ENCODE measurements at regions not wholly inside any gene's neighbourhood (a gene's known extent, or its start where the extent isn't known, plus 50 kb on each side); places are given as distances from the start of the nearest gene placed in this dataset.
"Not testable (repeated sequence)": the region's sequence is repeated elsewhere in the genome, so short reads cannot be mapped to it uniquely, and the experiment has no call there.

DNA sequence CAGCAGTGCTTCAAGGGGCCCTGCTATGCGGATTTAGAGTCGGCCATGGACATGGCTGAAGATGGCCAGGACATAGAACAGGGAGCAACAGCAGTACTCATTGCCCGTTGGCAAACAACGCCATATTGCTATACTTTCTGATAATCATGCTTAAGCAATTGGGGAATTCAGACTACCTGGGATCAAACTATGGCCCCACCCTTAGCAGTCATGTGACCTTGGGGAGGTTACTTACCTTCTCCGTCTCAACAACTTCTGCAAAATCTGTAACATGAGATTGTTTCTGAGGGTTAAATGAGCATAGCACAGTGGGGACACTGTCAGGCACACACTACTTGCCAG is 62.1 kb upstream of the MSMB start:
- H3K9me3 ChIP-seq (ENCODE audit: control insufficient read depth in 1 of 2, low read length in 2 of 2); H3K36me3 ChIP-seq (ENCODE audit: control insufficient read depth in 1 of 2, insufficient read depth in 2 of 2, low read length in 2 of 2); H3K27ac ChIP-seq (ENCODE audit: low read depth, low read length); H3K4me1 ChIP-seq (ENCODE audit: control insufficient read depth in 1 of 2, insufficient read depth in 2 of 2, low read length in 2 of 2); H3K4me3 ChIP-seq (ENCODE audit: low read depth in 1 of 2, low read length in 2 of 2); H3K9ac ChIP-seq (ENCODE audit: low read depth in 1 of 2, low read length in 2 of 2); H3K27me3 ChIP-seq (ENCODE audit: control insufficient read depth in 1 of 2, insufficient read depth in 2 of 2, low read length in 2 of 2): not testable (repeated sequence)

DNA sequence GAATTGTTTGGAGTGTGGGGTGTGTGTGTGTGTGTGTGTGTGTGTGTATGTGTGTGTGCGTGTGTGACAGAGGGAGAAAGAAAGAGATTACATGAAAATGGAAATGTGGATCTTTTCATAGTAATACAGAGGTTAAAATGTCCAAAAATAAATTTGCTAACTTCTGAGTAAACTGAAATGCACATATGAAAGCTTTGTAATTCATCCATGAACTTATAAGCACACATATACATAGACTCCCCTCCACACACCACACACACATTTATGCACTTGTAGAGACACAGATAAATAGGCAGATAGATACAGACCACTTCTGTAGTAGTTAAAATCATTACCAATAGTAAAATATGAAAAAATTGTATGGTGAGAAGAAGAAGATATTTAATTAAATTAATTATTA is 108.2 kb upstream of the MSMB start:
- H3K4me3 ChIP-seq (ENCODE audit: low read depth in 1 of 2, low read length in 2 of 2); H3K27me3 ChIP-seq (ENCODE audit: control insufficient read depth in 1 of 2, insufficient read depth in 2 of 2, low read length in 2 of 2); H3K36me3 ChIP-seq (ENCODE audit: control insufficient read depth in 1 of 2, insufficient read depth in 2 of 2, low read length in 2 of 2); H3K9me3 ChIP-seq (ENCODE audit: control insufficient read depth in 1 of 2, low read length in 2 of 2); H3K27ac ChIP-seq (ENCODE audit: low read depth, low read length); H3K9ac ChIP-seq (ENCODE audit: low read depth in 1 of 2, low read length in 2 of 2); H3K4me1 ChIP-seq (ENCODE audit: control insufficient read depth in 1 of 2, insufficient read depth in 2 of 2, low read length in 2 of 2): not testable (repeated sequence)

DNA sequence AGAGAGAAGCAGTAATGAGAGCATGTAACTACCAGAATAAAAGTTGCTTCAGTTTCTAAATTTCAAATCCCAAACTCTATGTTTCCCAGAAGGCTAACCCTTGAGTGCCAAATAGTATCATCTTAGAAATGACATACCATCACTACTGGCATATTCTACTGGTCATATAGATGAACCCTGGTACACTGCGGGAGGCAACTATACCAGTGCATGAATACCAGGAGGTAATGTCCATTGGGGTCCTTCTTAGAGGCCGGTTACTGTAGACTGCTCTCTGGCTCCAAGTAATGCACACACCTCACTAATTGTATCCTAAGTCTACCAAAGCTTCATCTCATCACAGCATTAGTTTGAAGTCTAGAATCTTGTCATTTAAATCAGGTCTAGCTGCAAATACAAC is 108.6 kb upstream of the MSMB start:
- not testable (repeated sequence) for H3K9me3 ChIP-seq (ENCODE audit: control insufficient read depth in 1 of 2, low read length in 2 of 2); H3K9ac ChIP-seq (ENCODE audit: low read depth in 1 of 2, low read length in 2 of 2); H3K4me1 ChIP-seq (ENCODE audit: control insufficient read depth in 1 of 2, insufficient read depth in 2 of 2, low read length in 2 of 2)

DNA sequence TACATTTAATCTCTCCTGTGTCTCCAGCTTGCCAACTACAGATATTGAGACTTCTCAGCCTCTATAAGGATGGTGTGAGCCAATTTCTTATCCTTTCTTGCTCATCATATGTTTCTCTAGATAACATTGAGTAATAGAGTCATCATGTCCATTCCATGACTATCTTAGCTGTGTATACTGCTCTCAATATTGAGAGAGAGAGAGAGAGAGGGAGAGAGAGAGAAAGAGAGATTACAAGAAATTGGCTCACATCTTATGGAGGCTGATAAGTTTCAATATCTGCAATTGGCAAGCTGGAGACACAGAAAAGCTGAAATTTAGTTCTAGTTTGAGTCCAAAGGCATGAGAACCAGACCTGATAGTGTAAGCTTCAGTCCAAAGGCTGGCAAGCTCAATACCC is 110.8 kb upstream of the MSMB start:
- not testable (repeated sequence) for H3K27me3 ChIP-seq (ENCODE audit: control insufficient read depth in 1 of 2, insufficient read depth in 2 of 2, low read length in 2 of 2); H3K4me3 ChIP-seq (ENCODE audit: low read depth in 1 of 2, low read length in 2 of 2); H3K27ac ChIP-seq (ENCODE audit: low read depth, low read length); H3K9me3 ChIP-seq (ENCODE audit: control insufficient read depth in 1 of 2, low read length in 2 of 2); H3K9ac ChIP-seq (ENCODE audit: low read depth in 1 of 2, low read length in 2 of 2); H3K4me1 ChIP-seq (ENCODE audit: control insufficient read depth in 1 of 2, insufficient read depth in 2 of 2, low read length in 2 of 2); H3K36me3 ChIP-seq (ENCODE audit: control insufficient read depth in 1 of 2, insufficient read depth in 2 of 2, low read length in 2 of 2)

More for the DNA sequence above, 108.6 kb upstream of the MSMB start:
- not testable (repeated sequence) for H3K4me3 ChIP-seq (ENCODE audit: low read depth in 1 of 2, low read length in 2 of 2); H3K27me3 ChIP-seq (ENCODE audit: control insufficient read depth in 1 of 2, insufficient read depth in 2 of 2, low read length in 2 of 2); H3K36me3 ChIP-seq (ENCODE audit: control insufficient read depth in 1 of 2, insufficient read depth in 2 of 2, low read length in 2 of 2); H3K27ac ChIP-seq (ENCODE audit: low read depth, low read length)

DNA sequence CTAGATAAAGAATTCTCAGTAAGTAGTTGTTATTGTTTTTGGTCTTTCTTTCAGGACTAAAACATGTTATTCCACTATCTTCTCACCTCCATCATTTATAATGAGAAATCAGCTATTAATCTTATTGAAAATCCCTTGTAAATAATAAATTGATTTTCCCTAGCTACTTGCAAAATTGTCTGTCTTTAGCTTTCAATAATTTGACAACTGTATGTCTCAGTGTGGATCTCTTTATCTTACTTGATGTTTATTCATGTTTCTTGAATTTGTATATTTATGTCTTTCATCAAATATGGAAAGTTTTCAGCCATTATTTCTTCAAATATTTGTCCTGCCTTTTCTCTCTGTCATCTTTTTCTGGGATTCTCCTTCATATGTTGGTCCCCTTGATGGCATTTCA is 117.1 kb upstream of the ANTXRL start:
- Histone ChIP-seq H3K4me3 (ENCODE audit: low read depth in 1 of 2, low read length in 2 of 2) (no peak overlapping the region), H3K36me3 (ENCODE audit: control insufficient read depth in 1 of 2, insufficient read depth in 2 of 2, low read length in 2 of 2) (no peaks in the 10 kb centered on the region), H3K9ac (ENCODE audit: low read depth in 1 of 2, low read length in 2 of 2) (no peak overlapping the region), H3K4me1 (ENCODE audit: control insufficient read depth in 1 of 2, insufficient read depth in 2 of 2, low read length in 2 of 2) (peaks cover 0 to 6% of the 10 kb centered on the region in 2 donors), H3K27ac (ENCODE audit: low read depth, low read length) (no peak overlapping the region), H3K27me3 (ENCODE audit: control insufficient read depth in 1 of 2, insufficient read depth in 2 of 2, low read length in 2 of 2) (peaks cover 0 to 3% of the 10 kb centered on the region in 2 donors), H3K9me3 (ENCODE audit: control insufficient read depth in 1 of 2, low read length in 2 of 2) (peaks cover 0 to 5% of the 10 kb centered on the region in 2 donors)

DNA sequence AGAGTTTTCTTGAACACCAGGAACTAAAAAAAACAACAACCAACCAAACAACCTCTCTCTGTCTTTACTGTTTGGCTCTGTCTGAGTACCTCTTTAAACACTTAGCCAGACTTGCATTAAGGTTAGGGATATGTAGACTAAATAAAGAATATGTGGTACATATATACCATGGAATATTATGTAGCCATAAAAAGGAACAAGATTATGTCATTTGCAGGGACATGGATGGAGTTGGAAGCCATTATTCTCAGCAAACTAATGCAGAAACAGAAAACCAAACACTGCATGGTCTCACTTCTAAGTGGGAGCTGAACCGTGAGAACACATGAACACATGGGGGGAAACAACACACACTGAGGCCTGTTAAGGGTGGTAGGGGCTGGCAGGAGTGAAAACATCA is 116.0 kb upstream of the ANTXRL start:
- Histone ChIP-seq H3K27ac (ENCODE audit: low read depth, low read length) (no peak overlapping the region), H3K36me3 (ENCODE audit: control insufficient read depth in 1 of 2, insufficient read depth in 2 of 2, low read length in 2 of 2) (no peaks in the 10 kb centered on the region), H3K9me3 (ENCODE audit: control insufficient read depth in 1 of 2, low read length in 2 of 2) (peaks cover 0 to 5% of the 10 kb centered on the region in 2 donors), H3K27me3 (ENCODE audit: control insufficient read depth in 1 of 2, insufficient read depth in 2 of 2, low read length in 2 of 2) (no peaks in the 10 kb centered on the region), H3K4me1 (ENCODE audit: control insufficient read depth in 1 of 2, insufficient read depth in 2 of 2, low read length in 2 of 2) (peaks cover 0 to 6% of the 10 kb centered on the region in 2 donors), H3K4me3 (ENCODE audit: low read depth in 1 of 2, low read length in 2 of 2) (no peak overlapping the region), H3K9ac (ENCODE audit: low read depth in 1 of 2, low read length in 2 of 2) (no peak overlapping the region)

DNA sequence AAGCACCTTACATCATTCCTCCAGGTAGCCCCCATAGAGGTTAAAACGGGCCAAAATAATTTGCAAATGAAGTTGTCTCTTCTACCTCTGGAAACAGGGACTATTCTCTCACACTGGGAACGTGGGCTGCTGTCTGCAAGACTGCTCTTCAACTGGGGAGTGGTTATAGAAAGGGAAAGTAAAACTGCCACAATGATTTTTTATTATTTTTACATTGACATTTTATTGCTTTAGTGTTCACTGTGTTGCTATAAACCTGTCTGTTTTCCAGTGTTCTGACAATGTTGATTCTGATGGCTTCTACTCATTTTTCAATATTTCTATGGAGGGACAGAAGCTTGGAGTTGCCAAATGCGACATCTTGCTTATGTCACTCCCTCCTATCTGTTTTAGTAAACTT is 115.1 kb upstream of the ANTXRL start:
- H3K9me3 ChIP-seq (ENCODE audit: control insufficient read depth in 1 of 2, low read length in 2 of 2): peaks cover 0 to 5% of the 10 kb centered on the region in 2 donors
- H3K36me3 ChIP-seq (ENCODE audit: control insufficient read depth in 1 of 2, insufficient read depth in 2 of 2, low read length in 2 of 2): no peaks in the 10 kb centered on the region
- H3K4me1 ChIP-seq (ENCODE audit: control insufficient read depth in 1 of 2, insufficient read depth in 2 of 2, low read length in 2 of 2): peaks cover 0 to 6% of the 10 kb centered on the region in 2 donors
- peak overlapping the region in 1 of 2 donors; percentile 33 for H3K4me3 ChIP-seq (ENCODE audit: low read depth in 1 of 2, low read length in 2 of 2)
- no peak overlapping the region for H3K27ac ChIP-seq (ENCODE audit: low read depth, low read length)
- no peaks in the 10 kb centered on the region for H3K27me3 ChIP-seq (ENCODE audit: control insufficient read depth in 1 of 2, insufficient read depth in 2 of 2, low read length in 2 of 2)
- H3K9ac ChIP-seq (ENCODE audit: low read depth in 1 of 2, low read length in 2 of 2): no peak overlapping the region

DNA sequence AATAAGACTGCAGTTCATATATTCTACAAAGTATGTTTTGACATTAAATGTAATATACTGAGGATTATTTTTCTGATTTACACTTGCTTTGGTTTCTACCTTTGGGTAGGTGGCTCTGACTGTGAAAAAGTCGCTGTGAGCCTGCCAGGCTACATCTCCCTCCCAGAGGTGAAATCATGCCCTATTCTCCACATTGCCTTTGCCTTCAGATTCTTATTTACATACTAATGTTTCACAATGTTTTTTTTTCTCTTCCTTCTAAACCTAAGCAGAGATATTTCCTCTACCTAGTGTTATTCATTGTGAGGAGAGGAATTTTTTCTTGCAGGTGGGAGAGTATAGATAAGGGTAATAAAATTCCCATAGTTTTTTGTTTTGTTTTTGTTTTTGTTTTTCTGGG is 111.5 kb upstream of the ANTXRL start:
- H3K4me1 ChIP-seq (ENCODE audit: control insufficient read depth in 1 of 2, insufficient read depth in 2 of 2, low read length in 2 of 2): peaks cover 0 to 6% of the 10 kb centered on the region in 2 donors

DNA sequence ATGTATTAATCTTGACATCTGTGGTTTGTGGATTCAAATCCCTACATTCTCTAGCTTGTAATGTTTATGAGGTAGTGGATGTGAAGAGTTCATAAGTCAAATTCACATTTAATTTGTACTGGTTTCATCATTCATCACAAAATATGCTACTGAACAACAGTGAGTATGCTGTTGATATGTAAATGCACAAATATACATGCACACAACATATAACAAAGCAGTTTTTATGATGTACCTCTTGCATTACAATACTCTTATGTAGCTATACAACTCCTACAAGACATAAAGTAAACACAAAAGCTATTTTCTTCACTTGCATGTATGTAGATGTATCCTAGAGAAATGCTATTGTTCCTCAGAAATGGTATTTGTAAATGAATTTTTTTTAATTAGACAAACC is 111.0 kb upstream of the ANTXRL start:
- Histone ChIP-seq H3K27me3 (ENCODE audit: control insufficient read depth in 1 of 2, insufficient read depth in 2 of 2, low read length in 2 of 2) (no peaks in the 10 kb centered on the region), H3K27ac (ENCODE audit: low read depth, low read length) (no peak overlapping the region)

More for the DNA sequence above, 111.5 kb upstream of the ANTXRL start:
- Histone ChIP-seq H3K27me3 (ENCODE audit: control insufficient read depth in 1 of 2, insufficient read depth in 2 of 2, low read length in 2 of 2) (no peaks in the 10 kb centered on the region), H3K27ac (ENCODE audit: low read depth, low read length) (no peak overlapping the region), H3K4me3 (ENCODE audit: low read depth in 1 of 2, low read length in 2 of 2) (no peak overlapping the region), H3K9me3 (ENCODE audit: control insufficient read depth in 1 of 2, low read length in 2 of 2) (no peaks in the 10 kb centered on the region), H3K36me3 (ENCODE audit: control insufficient read depth in 1 of 2, insufficient read depth in 2 of 2, low read length in 2 of 2) (no peaks in the 10 kb centered on the region), H3K9ac (ENCODE audit: low read depth in 1 of 2, low read length in 2 of 2) (no peak overlapping the region)

DNA sequence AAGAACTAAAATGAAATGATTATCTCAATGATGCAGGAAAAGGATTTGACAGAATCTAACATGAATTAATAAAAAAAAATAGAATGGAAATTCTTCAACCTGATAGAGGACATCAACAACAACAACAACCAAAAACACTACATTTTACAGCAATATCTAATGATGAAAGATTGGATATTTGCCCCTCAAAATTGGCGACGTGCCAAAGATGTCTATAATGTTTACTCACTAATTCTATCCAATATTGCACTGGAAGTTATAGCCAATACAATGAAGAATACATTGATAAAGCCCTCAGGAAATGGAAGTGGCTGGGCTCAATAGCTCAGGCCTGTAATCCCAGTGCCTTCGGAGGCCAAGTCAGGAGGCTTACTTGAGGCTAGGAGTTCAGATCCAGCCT is 99.4 kb upstream of the ANTXRL start:
- H3K27me3 ChIP-seq (ENCODE audit: control insufficient read depth in 1 of 2, insufficient read depth in 2 of 2, low read length in 2 of 2); H3K9ac ChIP-seq (ENCODE audit: low read depth in 1 of 2, low read length in 2 of 2); H3K9me3 ChIP-seq (ENCODE audit: control insufficient read depth in 1 of 2, low read length in 2 of 2); H3K27ac ChIP-seq (ENCODE audit: low read depth, low read length); H3K4me1 ChIP-seq (ENCODE audit: control insufficient read depth in 1 of 2, insufficient read depth in 2 of 2, low read length in 2 of 2); H3K36me3 ChIP-seq (ENCODE audit: control insufficient read depth in 1 of 2, insufficient read depth in 2 of 2, low read length in 2 of 2); H3K4me3 ChIP-seq (ENCODE audit: low read depth in 1 of 2, low read length in 2 of 2): not testable (repeated sequence)

More for the DNA sequence above, 111.0 kb upstream of the ANTXRL start:
- Histone ChIP-seq H3K4me3 (ENCODE audit: low read depth in 1 of 2, low read length in 2 of 2) (no peak overlapping the region), H3K36me3 (ENCODE audit: control insufficient read depth in 1 of 2, insufficient read depth in 2 of 2, low read length in 2 of 2) (no peaks in the 10 kb centered on the region), H3K4me1 (ENCODE audit: control insufficient read depth in 1 of 2, insufficient read depth in 2 of 2, low read length in 2 of 2) (peaks cover 0 to 6% of the 10 kb centered on the region in 2 donors), H3K9ac (ENCODE audit: low read depth in 1 of 2, low read length in 2 of 2) (no peak overlapping the region), H3K9me3 (ENCODE audit: control insufficient read depth in 1 of 2, low read length in 2 of 2) (no peaks in the 10 kb centered on the region)

DNA sequence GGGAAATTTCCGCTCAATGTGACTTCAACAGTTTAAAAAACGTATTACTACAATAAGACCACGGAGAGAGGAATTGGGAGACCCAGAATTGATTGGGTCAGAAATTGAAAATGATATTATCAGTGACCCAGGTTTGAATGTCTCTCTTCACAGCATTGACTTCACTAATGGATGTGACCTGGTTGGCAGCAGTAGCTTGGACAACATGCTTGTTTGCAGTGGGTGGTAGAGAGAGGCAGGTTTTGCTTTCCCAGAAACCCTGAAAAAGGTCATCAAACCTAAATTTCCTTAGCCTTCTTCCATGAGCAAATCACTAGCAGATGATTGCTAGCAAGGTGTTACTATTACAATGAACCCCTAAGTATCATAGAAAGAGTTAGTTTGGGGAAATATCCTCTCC is 89.7 kb upstream of the ANTXRL start:
- no peaks in the 10 kb centered on the region for H3K36me3 ChIP-seq (ENCODE audit: control insufficient read depth in 1 of 2, insufficient read depth in 2 of 2, low read length in 2 of 2)
- H3K4me1 ChIP-seq (ENCODE audit: control insufficient read depth in 1 of 2, insufficient read depth in 2 of 2, low read length in 2 of 2): no peaks in the 10 kb centered on the region
- no peak overlapping the region for H3K9ac ChIP-seq (ENCODE audit: low read depth in 1 of 2, low read length in 2 of 2)
- H3K9me3 ChIP-seq (ENCODE audit: control insufficient read depth in 1 of 2, low read length in 2 of 2): no peaks in the 10 kb centered on the region
- no peak overlapping the region for H3K4me3 ChIP-seq (ENCODE audit: low read depth in 1 of 2, low read length in 2 of 2)
- H3K27ac ChIP-seq (ENCODE audit: low read depth, low read length): no peak overlapping the region
- H3K27me3 ChIP-seq (ENCODE audit: control insufficient read depth in 1 of 2, insufficient read depth in 2 of 2, low read length in 2 of 2): no peaks in the 10 kb centered on the region

All from duodenal mucosa (tissue), 2 donors.